Stomach (tissue), 4 donors: ENCODE measurements at regions not wholly inside any gene's neighbourhood (a gene's known extent, or its start where the extent isn't known, plus 50 kb on each side); places are given as distances from the start of the nearest gene placed in this dataset.

Experiments used
- EP300 ChIP-seq: sonication (generic); formaldehyde crosslinking; IDR thresholded peaks from one replicate; pipeline ENCODE4 v1.6.1; 2017; ENCODE audit warnings: antibody characterized with exemption
- POLR2A ChIP-seq, 4 donors: fragments of 450-650 bp; IDR thresholded peaks; one replicate each; pipeline ENCODE4 v1.6.1; 2016; ENCODE audit warnings: antibody characterized with exemption in 4 of 4, control low read depth in 2 of 4, mild to moderate bottlenecking in 1 of 4, moderate library complexity in 1 of 4
- POLR2AphosphoS5 ChIP-seq, 3 donors: sonication (generic); formaldehyde crosslinking; IDR thresholded peaks; one replicate each; pipeline ENCODE4 v1.6.1; 2016; ENCODE audit warnings: antibody characterized with exemption in 3 of 3
- TF ChIP-seq, protein P1 (sequence below), 7 experiments: fragments of 450-650 bp in 4 of 7; fragments of 200-600 bp in 3 of 7; sonication (generic) in 3 of 7; IDR thresholded peaks; one replicate each; pipeline ENCODE4 v1.5.1; 2016 to 2019; ENCODE audit warnings: antibody characterized with exemption in 7 of 7, control low read depth in 2 of 7, mild to moderate bottlenecking in 1 of 7

DNA sequence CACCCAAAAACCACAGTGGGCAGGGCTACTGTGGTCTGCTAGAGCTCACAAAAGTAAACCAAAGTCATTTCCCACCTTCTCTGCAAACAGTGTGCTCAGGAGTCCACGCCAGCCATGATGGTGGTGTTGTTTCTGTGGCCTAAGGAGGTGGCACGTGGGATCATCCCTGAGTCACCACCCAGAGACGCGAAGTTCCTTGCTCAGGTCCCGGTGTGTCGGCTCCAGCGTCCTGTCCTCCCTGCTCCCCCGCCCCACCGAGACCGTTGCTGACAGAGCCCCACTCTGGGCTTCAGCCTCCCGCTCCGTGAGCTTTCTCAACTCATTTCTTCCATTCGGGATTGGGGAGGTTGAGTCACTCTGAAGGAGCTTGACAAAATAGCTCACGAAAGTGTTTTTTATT lies 118.7 kb downstream of the NPTX2 start:
- TF ChIP-seq, protein P1, sequence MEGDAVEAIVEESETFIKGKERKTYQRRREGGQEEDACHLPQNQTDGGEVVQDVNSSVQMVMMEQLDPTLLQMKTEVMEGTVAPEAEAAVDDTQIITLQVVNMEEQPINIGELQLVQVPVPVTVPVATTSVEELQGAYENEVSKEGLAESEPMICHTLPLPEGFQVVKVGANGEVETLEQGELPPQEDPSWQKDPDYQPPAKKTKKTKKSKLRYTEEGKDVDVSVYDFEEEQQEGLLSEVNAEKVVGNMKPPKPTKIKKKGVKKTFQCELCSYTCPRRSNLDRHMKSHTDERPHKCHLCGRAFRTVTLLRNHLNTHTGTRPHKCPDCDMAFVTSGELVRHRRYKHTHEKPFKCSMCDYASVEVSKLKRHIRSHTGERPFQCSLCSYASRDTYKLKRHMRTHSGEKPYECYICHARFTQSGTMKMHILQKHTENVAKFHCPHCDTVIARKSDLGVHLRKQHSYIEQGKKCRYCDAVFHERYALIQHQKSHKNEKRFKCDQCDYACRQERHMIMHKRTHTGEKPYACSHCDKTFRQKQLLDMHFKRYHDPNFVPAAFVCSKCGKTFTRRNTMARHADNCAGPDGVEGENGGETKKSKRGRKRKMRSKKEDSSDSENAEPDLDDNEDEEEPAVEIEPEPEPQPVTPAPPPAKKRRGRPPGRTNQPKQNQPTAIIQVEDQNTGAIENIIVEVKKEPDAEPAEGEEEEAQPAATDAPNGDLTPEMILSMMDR (IDR thresholded peaks at IDR 0.05): no peak
- TF ChIP-seq POLR2A (IDR thresholded peaks at IDR 0.05): no peak
- no peak for TF ChIP-seq POLR2AphosphoS5 (IDR thresholded peaks at IDR 0.05)
- TF ChIP-seq EP300: no peak
